ENCODE measurements at regions not wholly inside any gene's neighbourhood (a gene's known extent, or its start where the extent isn't known, plus 50 kb on each side); places are given as distances from the start of the nearest gene placed in this dataset.

DNA sequence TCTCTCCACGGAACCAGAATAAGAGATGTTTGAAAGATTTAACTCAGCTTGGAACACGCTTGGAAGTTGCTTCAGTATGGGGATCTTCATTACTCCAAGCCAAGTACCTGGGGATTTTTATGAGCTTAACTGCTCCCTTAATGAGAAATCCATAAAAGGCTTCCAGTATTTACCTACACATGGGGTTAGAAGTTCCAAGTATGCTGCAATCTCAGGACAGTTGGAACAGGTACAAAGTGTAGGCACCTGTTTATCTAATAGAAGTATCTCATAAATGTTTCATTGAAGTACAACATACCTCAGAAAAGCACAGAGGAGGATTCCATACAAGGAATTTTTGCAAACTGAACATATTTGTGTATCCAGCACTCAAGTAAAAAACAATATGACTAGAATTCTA, 161.6 kb upstream of the PIRT start:
- H3K27me3 ChIP-seq (replicated peaks; ENCODE audit: insufficient read depth) = no peaks in the 10 kb centered on the region
- H3K4me1 ChIP-seq (ENCODE audit: control insufficient read depth in 1 of 2, low read depth in 2 of 2) = no peaks in the 10 kb centered on the region
- no peak overlapping the region for H3K4me3 ChIP-seq
- ATAC-seq (ENCODE audit: insufficient number of reproducible peaks, low FRiP score, low read depth) (no peak), DNase-seq (ENCODE audit: low spot score) (no peak)
- H3K27ac ChIP-seq = no peak overlapping the region
- no peaks in the 10 kb centered on the region for H3K36me3 ChIP-seq
- H3K9me3 ChIP-seq = no peaks in the 10 kb centered on the region
- TF ChIP-seq, protein P1, sequence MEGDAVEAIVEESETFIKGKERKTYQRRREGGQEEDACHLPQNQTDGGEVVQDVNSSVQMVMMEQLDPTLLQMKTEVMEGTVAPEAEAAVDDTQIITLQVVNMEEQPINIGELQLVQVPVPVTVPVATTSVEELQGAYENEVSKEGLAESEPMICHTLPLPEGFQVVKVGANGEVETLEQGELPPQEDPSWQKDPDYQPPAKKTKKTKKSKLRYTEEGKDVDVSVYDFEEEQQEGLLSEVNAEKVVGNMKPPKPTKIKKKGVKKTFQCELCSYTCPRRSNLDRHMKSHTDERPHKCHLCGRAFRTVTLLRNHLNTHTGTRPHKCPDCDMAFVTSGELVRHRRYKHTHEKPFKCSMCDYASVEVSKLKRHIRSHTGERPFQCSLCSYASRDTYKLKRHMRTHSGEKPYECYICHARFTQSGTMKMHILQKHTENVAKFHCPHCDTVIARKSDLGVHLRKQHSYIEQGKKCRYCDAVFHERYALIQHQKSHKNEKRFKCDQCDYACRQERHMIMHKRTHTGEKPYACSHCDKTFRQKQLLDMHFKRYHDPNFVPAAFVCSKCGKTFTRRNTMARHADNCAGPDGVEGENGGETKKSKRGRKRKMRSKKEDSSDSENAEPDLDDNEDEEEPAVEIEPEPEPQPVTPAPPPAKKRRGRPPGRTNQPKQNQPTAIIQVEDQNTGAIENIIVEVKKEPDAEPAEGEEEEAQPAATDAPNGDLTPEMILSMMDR (IDR thresholded peaks at IDR 0.05) = no peak

DNA sequence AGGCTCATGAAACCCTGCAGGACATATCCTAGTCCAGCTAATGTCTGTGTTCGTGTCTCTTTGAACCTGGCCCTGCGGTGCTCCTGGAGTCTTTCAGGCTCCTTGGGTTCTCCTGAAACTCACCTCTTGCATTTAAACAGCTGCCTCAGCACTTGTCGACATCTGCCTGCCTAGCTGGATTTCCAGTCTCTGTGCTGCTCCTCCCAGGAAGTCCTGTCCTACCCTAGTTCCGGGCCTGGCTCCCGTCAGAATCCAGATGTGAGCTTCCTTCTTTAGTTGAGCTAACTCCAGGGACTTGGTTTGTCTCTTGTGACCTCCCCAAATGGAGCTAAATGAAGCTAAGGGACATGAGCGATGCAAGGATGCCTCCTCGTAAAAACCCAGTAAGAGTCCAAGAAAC, 155.2 kb upstream of the PIRT start:
- H3K4me1 ChIP-seq (ENCODE audit: control insufficient read depth in 1 of 2, low read depth in 2 of 2) = no peaks in the 10 kb centered on the region
- no peaks in the 10 kb centered on the region for H3K9me3 ChIP-seq
- H3K27me3 ChIP-seq (replicated peaks; ENCODE audit: insufficient read depth) = no peaks in the 10 kb centered on the region
- TF ChIP-seq, protein P1 (IDR thresholded peaks at IDR 0.05) = no peak
- no peak overlapping the region for H3K27ac ChIP-seq
- DNase-seq (ENCODE audit: low spot score) (no peak), ATAC-seq (ENCODE audit: insufficient number of reproducible peaks, low FRiP score, low read depth) (no peak)
- no peaks in the 10 kb centered on the region for H3K36me3 ChIP-seq
- no peak overlapping the region for H3K4me3 ChIP-seq

DNA sequence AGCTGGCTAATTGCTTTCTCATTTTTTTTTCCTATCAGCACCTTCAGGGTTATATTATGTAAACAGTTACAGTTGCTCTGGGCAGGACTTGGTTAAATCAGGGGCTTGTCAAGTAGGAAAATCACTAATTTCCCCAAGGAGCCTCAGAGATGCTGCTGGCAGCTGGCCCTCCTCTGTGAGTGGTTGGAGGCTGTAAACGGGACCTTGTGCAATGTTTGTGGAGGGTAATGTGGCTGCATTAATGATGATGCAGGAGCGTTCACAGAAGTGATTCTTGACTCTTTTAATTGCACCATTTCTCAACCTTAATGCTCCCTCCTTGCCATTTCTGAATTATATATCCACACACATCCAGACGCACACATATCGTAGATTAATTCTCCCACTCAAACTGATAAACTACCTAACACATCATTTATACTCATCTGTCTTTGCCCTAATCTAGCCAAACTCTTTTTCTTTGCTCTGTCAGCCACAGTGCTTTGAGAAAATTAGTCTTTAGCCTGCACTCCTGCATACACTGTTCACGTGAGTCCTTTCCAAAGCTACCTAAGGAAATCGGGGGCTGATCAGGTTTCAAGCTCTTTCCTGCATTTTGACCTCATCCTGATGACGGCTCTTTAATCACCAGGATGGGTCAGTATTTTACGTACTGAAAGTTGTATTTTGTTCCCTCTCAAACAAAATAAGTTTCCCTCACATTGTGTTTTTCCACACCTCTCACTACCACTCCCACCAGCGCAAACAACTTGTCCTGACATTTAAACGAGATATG, 154.4 kb upstream of the PIRT start:
- no peaks in the 10 kb centered on the region for H3K9me3 ChIP-seq
- no peaks in the 10 kb centered on the region for H3K4me1 ChIP-seq (ENCODE audit: control insufficient read depth in 1 of 2, low read depth in 2 of 2)
- no peaks in the 10 kb centered on the region for H3K36me3 ChIP-seq
- TF ChIP-seq, protein P1 (IDR thresholded peaks at IDR 0.05) = no peak
- H3K27ac ChIP-seq = no peak overlapping the region
- ATAC-seq (ENCODE audit: insufficient number of reproducible peaks, low FRiP score, low read depth) (no peak), DNase-seq (ENCODE audit: low spot score) (no peak)
- H3K4me3 ChIP-seq = no peak overlapping the region
- no peaks in the 10 kb centered on the region for H3K27me3 ChIP-seq (replicated peaks; ENCODE audit: insufficient read depth)

DNA sequence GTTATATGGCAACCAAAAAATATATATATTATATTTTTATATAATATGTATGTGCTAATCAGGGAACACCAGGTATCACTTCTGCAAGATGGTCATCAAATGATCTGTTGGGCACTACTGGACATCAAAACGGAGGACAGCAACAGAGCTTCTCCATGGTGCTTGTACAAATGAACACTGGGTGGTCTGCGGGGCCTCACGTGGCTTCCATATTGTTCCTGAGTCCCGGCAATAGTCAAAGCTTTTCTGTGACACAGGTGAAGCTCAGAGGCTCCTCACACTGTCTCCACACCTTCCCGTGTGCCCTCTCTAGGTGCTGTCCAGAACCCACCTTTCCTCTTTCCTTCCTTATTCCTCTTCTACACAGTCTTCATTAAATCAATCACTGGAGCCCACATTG, 149.9 kb upstream of the PIRT start:
- no peak for DNase-seq (ENCODE audit: low spot score)

DNA sequence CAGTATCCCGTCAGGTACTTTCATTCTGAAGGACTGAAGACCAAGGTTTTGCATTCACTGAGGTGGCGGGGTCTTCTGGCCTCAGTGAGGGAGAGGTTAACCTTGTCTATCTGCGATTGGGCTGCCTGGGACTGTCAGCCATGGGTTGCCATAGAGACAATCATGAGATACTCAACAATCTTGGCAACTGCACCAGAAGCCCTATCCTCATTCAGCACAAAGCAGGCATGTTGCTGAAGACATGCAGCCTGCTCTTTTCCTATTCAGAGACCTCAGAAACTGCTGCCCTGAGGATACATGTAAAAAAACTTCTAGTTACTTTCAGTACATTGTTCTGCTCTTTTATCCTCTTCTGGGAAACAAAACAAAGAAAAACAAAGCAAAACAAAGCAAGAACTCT, 146.3 kb upstream of the PIRT start:
- TF ChIP-seq, protein P1 (IDR thresholded peaks at IDR 0.05) = no peak
- Histone ChIP-seq H3K4me3 (no peak overlapping the region), H3K4me1 (ENCODE audit: control insufficient read depth in 1 of 2, low read depth in 2 of 2) (no peaks in the 10 kb centered on the region), H3K9me3 (no peaks in the 10 kb centered on the region), H3K36me3 (no peaks in the 10 kb centered on the region), H3K27me3 (replicated peaks; ENCODE audit: insufficient read depth) (no peaks in the 10 kb centered on the region), H3K27ac (no peak overlapping the region)
- ATAC-seq (ENCODE audit: insufficient number of reproducible peaks, low FRiP score, low read depth) (no peak), DNase-seq (ENCODE audit: low spot score) (no peak)

More for the DNA sequence above, 149.9 kb upstream of the PIRT start:
- TF ChIP-seq, protein P1 (IDR thresholded peaks at IDR 0.05) = no peak
- no peaks in the 10 kb centered on the region for H3K27me3 ChIP-seq (replicated peaks; ENCODE audit: insufficient read depth)
- no peaks in the 10 kb centered on the region for H3K9me3 ChIP-seq
- no peak overlapping the region for H3K27ac ChIP-seq
- H3K36me3 ChIP-seq = no peaks in the 10 kb centered on the region
- no peak for ATAC-seq (ENCODE audit: insufficient number of reproducible peaks, low FRiP score, low read depth)
- no peaks in the 10 kb centered on the region for H3K4me1 ChIP-seq (ENCODE audit: control insufficient read depth in 1 of 2, low read depth in 2 of 2)
- H3K4me3 ChIP-seq = no peak overlapping the region
